NCI-H82 treated with DMSO at 0.1 percent for 48 hours (cell line): ENCODE measurements at regions not wholly inside any gene's neighbourhood (a gene's known extent, or its start where the extent isn't known, plus 50 kb on each side); places are given as distances from the start of the nearest gene placed in this dataset.
"Not testable (repeated sequence)": the region's sequence is repeated elsewhere in the genome, so short reads cannot be mapped to it uniquely, and the experiment has no call there.

Experiments used
- DNase-seq: peaks from one replicate; lab custom pipeline; 2025; ENCODE audit not compliant: unreplicated experiment; lab: John Stamatoyannopoulos, UW

- no peak for DNase-seq
These were observed 228.3 kb upstream of the C9orf72 start for GRCh38 chr9:27801545-27801944.

GRCh38 chr9:27802418-27802817, 229.1 kb upstream of the C9orf72 start:
- no peak for DNase-seq

GRCh38 chr9:27808864-27809263, 235.6 kb upstream of the C9orf72 start:
- DNase-seq, result no peak

- DNase-seq, result no peak
These were observed 244.5 kb upstream of the C9orf72 start for GRCh38 chr9:27817747-27818146.

GRCh38 chr9:27818348-27818747, 245.1 kb upstream of the C9orf72 start:
- no peak for DNase-seq

GRCh38 chr9:27828908-27829307, 255.6 kb upstream of the C9orf72 start:
- no peak for DNase-seq

GRCh38 chr9:27829621-27830020, 256.3 kb upstream of the C9orf72 start:
- no peak for DNase-seq

GRCh38 chr9:27832108-27832507, 258.8 kb upstream of the C9orf72 start:
- DNase-seq, result not testable (repeated sequence)

GRCh38 chr9:27835286-27835685, 262.0 kb upstream of the C9orf72 start:
- peak; percentile 39 for DNase-seq

GRCh38 chr9:27835746-27836145, 262.5 kb upstream of the C9orf72 start:
- peak; percentile 84 for DNase-seq

- DNase-seq, result peak; percentile 61
These were observed 263.6 kb upstream of the C9orf72 start for GRCh38 chr9:27836661-27837401.

GRCh38 chr9:27838876-27839275, 265.6 kb upstream of the C9orf72 start:
- no peak for DNase-seq

GRCh38 chr9:27839767-27840166, 266.5 kb upstream of the C9orf72 start:
- DNase-seq, result not testable (repeated sequence)

GRCh38 chr9:27844797-27845196, 271.5 kb upstream of the C9orf72 start:
- DNase-seq, result no peak

- DNase-seq, result no peak
These were observed 274.1 kb upstream of the C9orf72 start for GRCh38 chr9:27847380-27847779.

- no peak for DNase-seq
These were observed 274.5 kb upstream of the C9orf72 start for GRCh38 chr9:27847818-27848217.

- DNase-seq, result no peak
These were observed 275.0 kb upstream of the C9orf72 start for GRCh38 chr9:27848315-27848714.

GRCh38 chr9:27851858-27852257, 278.6 kb upstream of the C9orf72 start:
- DNase-seq, result no peak

GRCh38 chr9:27853529-27853928, 280.2 kb upstream of the C9orf72 start:
- DNase-seq, result no peak

- no peak for DNase-seq
These were observed 282.8 kb upstream of the C9orf72 start for GRCh38 chr9:27856054-27856453.

GRCh38 chr9:27856748-27857147, 283.5 kb upstream of the C9orf72 start:
- DNase-seq, result no peak

GRCh38 chr9:27861887-27862286, 288.6 kb upstream of the C9orf72 start:
- DNase-seq, result no peak
